Mesendoderm (in vitro differentiated cells): ENCODE measurements at regions not wholly inside any gene's neighbourhood (a gene's known extent, or its start where the extent isn't known, plus 50 kb on each side); places are given as distances from the start of the nearest gene placed in this dataset.

Experiments
- DNase-seq: peaks from one replicate; pipeline ENCODE4 v3.0.0; 2013
- H2AK5ac ChIP-seq: 2 replicates; pipeline ENCODE4 v1.6.1; 2013; ENCODE audit warnings: low read length, inconsistent platforms
- H2BK120ac ChIP-seq: 2 replicates; pipeline ENCODE4 v1.6.1; 2013; ENCODE audit warnings: low read depth, mild to moderate bottlenecking, low read length, moderate library complexity, mixed read lengths
- H2BK15ac ChIP-seq: replicated peaks from 2 replicates; pipeline ENCODE4 v1.6.1; 2013; ENCODE audit warnings: low read depth, mild to moderate bottlenecking, moderate library complexity
- H2BK5ac ChIP-seq: 2 replicates; pipeline ENCODE4 v1.6.1; 2013; ENCODE audit warnings: low read length, inconsistent platforms
- H3K18ac ChIP-seq: 2 replicates; pipeline ENCODE4 v1.6.1; 2013; ENCODE audit warnings: mild to moderate bottlenecking, low read length, mixed read lengths
- H3K23ac ChIP-seq: one replicate; pipeline ENCODE4 v1.6.1; 2013; ENCODE audit warnings: low read length
- H3K27ac ChIP-seq: 2 replicates; pipeline ENCODE4 v1.5.1; 2013; ENCODE audit warnings: low read depth, mild to moderate bottlenecking, inconsistent platforms, low read length, moderate library complexity
- H3K27me3 ChIP-seq: 2 replicates; pipeline ENCODE4 v1.6.1; 2013; ENCODE audit warnings: low read length, control low read depth, mild to moderate bottlenecking, inconsistent platforms; ENCODE audit not compliant: insufficient read depth, poor library complexity
- H3K36me3 ChIP-seq: 2 replicates; pipeline ENCODE4 v1.6.1; 2013; ENCODE audit warnings: low read length, inconsistent platforms; ENCODE audit not compliant: control insufficient read depth, insufficient read depth
- H3K4ac ChIP-seq: one replicate; pipeline ENCODE4 v1.6.1; 2013; ENCODE audit warnings: low read depth, mild to moderate bottlenecking, low read length, moderate library complexity
- H3K4me1 ChIP-seq: 2 replicates; pipeline ENCODE4 v1.6.1; 2013; ENCODE audit warnings: low read depth, low read length, inconsistent platforms; ENCODE audit not compliant: control insufficient read depth
- H3K4me2 ChIP-seq: 2 replicates; pipeline ENCODE4 v1.6.1; 2013; ENCODE audit warnings: low read length
- H3K4me3 ChIP-seq: 2 replicates; pipeline ENCODE4 v1.5.1; 2013; ENCODE audit warnings: mild to moderate bottlenecking, low read length
- H3K56ac ChIP-seq: one replicate; pipeline ENCODE4 v1.6.1; 2013; ENCODE audit warnings: low read length
- H3K79me1 ChIP-seq: 2 replicates; pipeline ENCODE4 v1.6.1; 2013; ENCODE audit warnings: low read length, inconsistent platforms
- H3K79me2 ChIP-seq: 2 replicates; pipeline ENCODE4 v1.6.1; 2013; ENCODE audit warnings: mild to moderate bottlenecking, low read length; ENCODE audit not compliant: control insufficient read depth, insufficient read depth
- H3K9ac ChIP-seq: 2 replicates; pipeline ENCODE4 v1.6.1; 2013; ENCODE audit warnings: low read length, inconsistent platforms
- H4K5ac ChIP-seq: one replicate; pipeline ENCODE4 v1.6.1; 2013; ENCODE audit warnings: low read length
- H4K8ac ChIP-seq: one replicate; pipeline ENCODE4 v1.6.1; 2013; ENCODE audit warnings: low read depth, mild to moderate bottlenecking, control low read depth, low read length, moderate library complexity
- WGBS: extraction: QIAGEN DNeasy Blood & Tissue Kit; methylation state at CpG from one replicate; pipeline ENCODE4 v1.1.7; 2013; ENCODE audit warnings: low lambda C conversion rate, missing lambda C conversion rate; ENCODE audit not compliant: insufficient coverage; ENCODE audit errors: extremely low coverage; 5-methylcytosine and 5-hydroxymethylcytosine counted together

- no peak overlapping the region for H2BK15ac ChIP-seq
- no peaks in the 10 kb centered on the region for H3K4me1 ChIP-seq
- DNase-seq: no peak
- no peak overlapping the region for H3K56ac ChIP-seq
- no peak overlapping the region for H3K4ac ChIP-seq
- H3K4me2 ChIP-seq: no peak overlapping the region
- H2AK5ac ChIP-seq: no peak overlapping the region
- no peak overlapping the region for H3K4me3 ChIP-seq
- H3K27me3 ChIP-seq: no peaks in the 10 kb centered on the region
- no peak overlapping the region for H2BK5ac ChIP-seq
- no peak overlapping the region for H4K5ac ChIP-seq
- H3K9ac ChIP-seq: no peak overlapping the region
- H3K23ac ChIP-seq: no peak overlapping the region
- H3K27ac ChIP-seq: no peak overlapping the region
- no peaks in the 10 kb centered on the region for H3K79me2 ChIP-seq
- H2BK120ac ChIP-seq: no peak overlapping the region
- no peaks in the 10 kb centered on the region for H3K79me1 ChIP-seq
- H4K8ac ChIP-seq: no peak overlapping the region
- no peaks in the 10 kb centered on the region for H3K36me3 ChIP-seq
- H3K18ac ChIP-seq: no peak overlapping the region
Observed at GRCh38 chr1:190667914-190668313, 190.2 kb upstream of the BRINP3 start.

- no peak overlapping the region for H3K18ac ChIP-seq
- no peak overlapping the region for H2BK15ac ChIP-seq
- no peak for DNase-seq
- no peak overlapping the region for H3K4ac ChIP-seq
- H3K4me1 ChIP-seq: no peaks in the 10 kb centered on the region
- H3K4me2 ChIP-seq: no peak overlapping the region
- WGBS: no CpG with 5 or more reads among the region's 4 CpGs
- H3K9ac ChIP-seq: no peak overlapping the region
- no peaks in the 10 kb centered on the region for H3K36me3 ChIP-seq
- no peak overlapping the region for H2BK120ac ChIP-seq
- H4K5ac ChIP-seq: no peak overlapping the region
- H3K27ac ChIP-seq: no peak overlapping the region
- no peaks in the 10 kb centered on the region for H3K79me1 ChIP-seq
- no peaks in the 10 kb centered on the region for H3K27me3 ChIP-seq
- no peak overlapping the region for H3K56ac ChIP-seq
- no peak overlapping the region for H3K4me3 ChIP-seq
- H2AK5ac ChIP-seq: no peak overlapping the region
- no peak overlapping the region for H2BK5ac ChIP-seq
- H3K23ac ChIP-seq: no peak overlapping the region
- H3K79me2 ChIP-seq: no peaks in the 10 kb centered on the region
- no peak overlapping the region for H4K8ac ChIP-seq
Observed at GRCh38 chr1:190679044-190679443, 201.4 kb upstream of the BRINP3 start.

GRCh38 chr1:190679454-190679853 is 201.8 kb upstream of the BRINP3 start:
- Histone ChIP-seq H3K18ac (no peak overlapping the region), H3K4me1 (no peaks in the 10 kb centered on the region), H3K79me2 (no peaks in the 10 kb centered on the region), H3K4ac (no peak overlapping the region), H3K23ac (no peak overlapping the region), H4K8ac (no peak overlapping the region), H2BK5ac (no peak overlapping the region), H3K27ac (no peak overlapping the region), H2BK15ac (no peak overlapping the region), H3K9ac (no peak overlapping the region), H4K5ac (no peak overlapping the region), H2BK120ac (no peak overlapping the region), H3K79me1 (no peaks in the 10 kb centered on the region), H2AK5ac (no peak overlapping the region), H3K4me2 (no peak overlapping the region), H3K56ac (no peak overlapping the region), H3K27me3 (no peaks in the 10 kb centered on the region), H3K36me3 (no peaks in the 10 kb centered on the region), H3K4me3 (no peak overlapping the region)
- WGBS: no CpG with 5 or more reads among the region's 2 CpGs
- DNase-seq: no peak

GRCh38 chr1:190679983-190680382 is 202.3 kb upstream of the BRINP3 start:
- H3K4me1 ChIP-seq: no peaks in the 10 kb centered on the region
- no peak overlapping the region for H2BK5ac ChIP-seq
- no peak for DNase-seq
- H4K8ac ChIP-seq: no peak overlapping the region
- H3K56ac ChIP-seq: no peak overlapping the region
- no peak overlapping the region for H3K4ac ChIP-seq
- H3K36me3 ChIP-seq: no peaks in the 10 kb centered on the region
- no peak overlapping the region for H3K4me3 ChIP-seq
- H4K5ac ChIP-seq: no peak overlapping the region
- WGBS: no CpG with 5 or more reads among the region's 4 CpGs
- H3K27me3 ChIP-seq: no peaks in the 10 kb centered on the region
- H3K27ac ChIP-seq: no peak overlapping the region
- no peak overlapping the region for H2BK15ac ChIP-seq
- H3K79me2 ChIP-seq: no peaks in the 10 kb centered on the region
- H3K4me2 ChIP-seq: no peak overlapping the region
- H3K23ac ChIP-seq: no peak overlapping the region
- no peaks in the 10 kb centered on the region for H3K79me1 ChIP-seq
- H3K18ac ChIP-seq: no peak overlapping the region
- no peak overlapping the region for H3K9ac ChIP-seq
- H2BK120ac ChIP-seq: no peak overlapping the region
- no peak overlapping the region for H2AK5ac ChIP-seq

GRCh38 chr1:190685676-190686075 is 208.0 kb upstream of the BRINP3 start:
- no peaks in the 10 kb centered on the region for H3K4me1 ChIP-seq
- no peak overlapping the region for H3K56ac ChIP-seq
- no peak overlapping the region for H2BK5ac ChIP-seq
- no peaks in the 10 kb centered on the region for H3K79me1 ChIP-seq
- no peak overlapping the region for H3K4me3 ChIP-seq
- no peak overlapping the region for H2BK120ac ChIP-seq
- no peak overlapping the region for H2BK15ac ChIP-seq
- H4K8ac ChIP-seq: no peak overlapping the region
- no peak overlapping the region for H3K4ac ChIP-seq
- H3K36me3 ChIP-seq: no peaks in the 10 kb centered on the region
- H3K27me3 ChIP-seq: no peaks in the 10 kb centered on the region
- no peaks in the 10 kb centered on the region for H3K79me2 ChIP-seq
- no peak overlapping the region for H4K5ac ChIP-seq
- H3K18ac ChIP-seq: no peak overlapping the region
- no peak overlapping the region for H3K4me2 ChIP-seq
- WGBS: 100% methylated on average over 1 of the region's 4 CpGs
- no peak overlapping the region for H3K23ac ChIP-seq
- H3K27ac ChIP-seq: no peak overlapping the region
- DNase-seq: no peak
- H3K9ac ChIP-seq: no peak overlapping the region
- H2AK5ac ChIP-seq: no peak overlapping the region

GRCh38 chr1:190688096-190688495 is 210.4 kb upstream of the BRINP3 start:
- H3K23ac ChIP-seq: no peak overlapping the region
- no peak overlapping the region for H4K5ac ChIP-seq
- no peaks in the 10 kb centered on the region for H3K4me1 ChIP-seq
- no peak overlapping the region for H3K4me3 ChIP-seq
- H3K79me2 ChIP-seq: no peaks in the 10 kb centered on the region
- no peak overlapping the region for H3K4ac ChIP-seq
- no peak overlapping the region for H2BK15ac ChIP-seq
- no peaks in the 10 kb centered on the region for H3K27me3 ChIP-seq
- H3K56ac ChIP-seq: no peak overlapping the region
- no peak overlapping the region for H3K9ac ChIP-seq
- H2AK5ac ChIP-seq: no peak overlapping the region
- H3K18ac ChIP-seq: no peak overlapping the region
- H3K79me1 ChIP-seq: no peaks in the 10 kb centered on the region
- no peak overlapping the region for H2BK120ac ChIP-seq
- H3K36me3 ChIP-seq: no peaks in the 10 kb centered on the region
- H4K8ac ChIP-seq: no peak overlapping the region
- DNase-seq: no peak
- no CpG with 5 or more reads among the region's 1 CpG for WGBS
- H3K4me2 ChIP-seq: no peak overlapping the region
- H2BK5ac ChIP-seq: no peak overlapping the region
- no peak overlapping the region for H3K27ac ChIP-seq
